ENCODE measurements at regions not wholly inside any gene's neighbourhood (a gene's known extent, or its start where the extent isn't known, plus 50 kb on each side); places are given as distances from the start of the nearest gene placed in this dataset.

DNA sequence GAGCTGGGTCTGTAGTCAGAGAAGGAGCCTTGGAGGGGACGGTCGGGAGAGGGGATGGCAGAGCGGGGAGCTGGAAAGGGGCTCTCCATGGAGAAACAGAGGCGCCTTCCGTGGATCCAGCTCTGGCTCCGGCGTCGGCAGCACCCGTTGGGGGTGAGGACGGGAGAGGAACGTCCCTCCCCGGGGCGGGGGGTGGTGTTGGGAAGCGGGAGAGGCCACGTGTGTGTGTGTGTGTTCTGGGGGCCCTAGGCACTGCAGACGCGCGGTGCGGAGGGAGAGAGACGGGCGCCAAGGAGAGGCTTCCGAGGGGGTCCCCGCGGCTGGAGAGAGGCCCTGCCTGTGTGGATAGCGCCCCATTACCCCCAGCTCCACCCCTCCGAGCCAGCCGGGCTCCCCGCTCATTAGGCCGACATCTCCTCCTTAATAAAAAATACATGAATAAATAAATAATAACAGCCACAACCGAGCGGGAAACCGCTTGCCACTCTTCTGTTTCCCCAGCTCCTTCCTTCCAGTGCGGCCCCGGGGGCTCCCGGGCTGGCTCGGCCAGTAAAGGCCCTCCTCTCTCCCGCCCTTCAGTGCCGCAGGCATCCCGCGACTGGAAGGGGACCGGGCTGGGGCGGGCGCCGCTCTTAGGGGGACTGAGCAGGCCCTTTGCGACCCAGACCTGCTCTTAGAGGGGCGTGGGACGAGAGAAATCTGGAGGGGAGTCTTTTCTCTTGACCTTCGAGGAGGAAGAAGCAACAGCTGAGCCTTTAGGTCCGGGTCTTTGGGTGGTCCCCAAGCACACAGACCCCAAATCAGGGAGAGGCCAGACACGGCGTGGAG, 71.3 kb upstream of the ARAP3 start:
- no peak for TF ChIP-seq POLR2AphosphoS5 (IDR thresholded peaks at IDR 0.05)
- no peak for TF ChIP-seq POLR2A (IDR thresholded peaks at IDR 0.05)
- TF ChIP-seq, protein P1, sequence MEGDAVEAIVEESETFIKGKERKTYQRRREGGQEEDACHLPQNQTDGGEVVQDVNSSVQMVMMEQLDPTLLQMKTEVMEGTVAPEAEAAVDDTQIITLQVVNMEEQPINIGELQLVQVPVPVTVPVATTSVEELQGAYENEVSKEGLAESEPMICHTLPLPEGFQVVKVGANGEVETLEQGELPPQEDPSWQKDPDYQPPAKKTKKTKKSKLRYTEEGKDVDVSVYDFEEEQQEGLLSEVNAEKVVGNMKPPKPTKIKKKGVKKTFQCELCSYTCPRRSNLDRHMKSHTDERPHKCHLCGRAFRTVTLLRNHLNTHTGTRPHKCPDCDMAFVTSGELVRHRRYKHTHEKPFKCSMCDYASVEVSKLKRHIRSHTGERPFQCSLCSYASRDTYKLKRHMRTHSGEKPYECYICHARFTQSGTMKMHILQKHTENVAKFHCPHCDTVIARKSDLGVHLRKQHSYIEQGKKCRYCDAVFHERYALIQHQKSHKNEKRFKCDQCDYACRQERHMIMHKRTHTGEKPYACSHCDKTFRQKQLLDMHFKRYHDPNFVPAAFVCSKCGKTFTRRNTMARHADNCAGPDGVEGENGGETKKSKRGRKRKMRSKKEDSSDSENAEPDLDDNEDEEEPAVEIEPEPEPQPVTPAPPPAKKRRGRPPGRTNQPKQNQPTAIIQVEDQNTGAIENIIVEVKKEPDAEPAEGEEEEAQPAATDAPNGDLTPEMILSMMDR (IDR thresholded peaks at IDR 0.05 in 8 of 11, conservative IDR thresholded peaks at IDR 0.05 in 3 of 11): no peak
- Histone ChIP-seq H3K27ac (no peak overlapping the region), H3K27me3 (replicated peaks in 1 of 7) (peaks cover 0 to 91% (median 33%) of the 10 kb centered on the region in 7 donors), H3K4me3 (no peak overlapping the region), H3K9me3 (no peaks in the 10 kb centered on the region), H3K36me3 (no peaks in the 10 kb centered on the region), H3K4me1 (peaks cover 0 to under 1% (median 0%) of the 10 kb centered on the region in 6 donors)
- no peak for DNase-seq
- 14 to 18% (median 16%) methylated on average over 43 to 51 of the region's 51 CpGs for WGBS, 5 donors
- intact Hi-C loops (cut with DNase I; ENCODE audit: low total_unique reads): no loop called here

DNA sequence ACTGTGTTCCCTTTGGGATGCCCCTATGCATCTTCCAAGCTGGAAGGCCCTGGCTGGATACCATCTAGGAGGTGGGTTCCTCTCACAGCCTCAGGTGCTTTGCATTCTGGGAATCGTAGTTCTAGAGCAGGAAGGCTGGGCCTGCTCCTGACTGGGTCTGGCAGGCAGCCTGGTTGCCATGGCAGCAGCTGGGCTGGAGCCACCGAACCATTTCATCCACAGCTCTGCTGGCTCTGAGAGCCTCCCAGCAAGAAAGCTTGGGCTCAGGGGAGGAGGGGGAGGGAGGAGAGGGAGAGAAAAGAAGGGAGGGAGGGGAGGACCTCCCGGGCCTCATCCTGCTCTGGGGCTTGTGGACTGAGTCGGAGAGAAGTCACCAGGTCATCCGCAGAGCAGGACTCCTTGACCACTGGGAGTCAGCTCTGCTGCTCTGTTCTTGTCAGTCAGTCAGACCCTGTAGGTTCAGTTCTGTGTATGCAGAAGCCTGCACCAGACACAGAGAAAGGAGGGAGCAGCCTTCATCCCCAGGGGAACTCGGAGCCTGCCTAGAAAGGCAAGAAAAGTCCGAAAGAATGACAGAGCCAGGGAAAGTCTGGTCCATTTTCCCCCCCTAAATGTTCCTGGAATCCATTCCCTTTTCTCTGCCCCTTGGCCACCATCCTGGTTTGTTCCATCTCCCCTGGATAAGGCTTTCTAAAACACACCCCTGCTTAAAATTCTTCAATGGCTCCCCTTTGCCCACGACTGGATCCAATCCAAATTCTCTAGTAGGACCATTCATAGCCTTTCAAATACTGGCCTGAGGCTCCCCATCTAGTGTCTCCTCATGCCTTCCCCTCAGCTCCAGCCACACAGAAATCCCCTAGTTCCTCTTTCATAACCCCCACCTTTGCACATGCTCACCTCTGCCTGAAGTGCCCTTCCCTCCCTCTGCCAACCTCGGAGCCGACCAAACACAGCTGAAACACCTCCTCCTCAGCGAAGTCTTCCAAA, 65.4 kb upstream of the ARAP3 start:
- Histone ChIP-seq H3K36me3 (no peaks in the 10 kb centered on the region), H3K9me3 (no peaks in the 10 kb centered on the region), H3K27ac (no peak overlapping the region), H3K4me3 (no peak overlapping the region), H3K27me3 (replicated peaks in 1 of 7) (peaks cover 0 to 68% (median 7%) of the 10 kb centered on the region in 7 donors), H3K4me1 (peaks cover 0 to 14% (median 11%) of the 10 kb centered on the region in 6 donors)
- TF ChIP-seq POLR2A (IDR thresholded peaks at IDR 0.05) (no peak), POLR2AphosphoS5 (IDR thresholded peaks at IDR 0.05) (peak in 1 of 3 donors; percentile 28)
- intact Hi-C loops (cut with DNase I; ENCODE audit: low total_unique reads): no loop called here
- DNase-seq: peak; percentile 87
- WGBS, 5 donors: 34 to 41% (median 36%) methylated on average over 11 of the region's 11 CpGs

DNA sequence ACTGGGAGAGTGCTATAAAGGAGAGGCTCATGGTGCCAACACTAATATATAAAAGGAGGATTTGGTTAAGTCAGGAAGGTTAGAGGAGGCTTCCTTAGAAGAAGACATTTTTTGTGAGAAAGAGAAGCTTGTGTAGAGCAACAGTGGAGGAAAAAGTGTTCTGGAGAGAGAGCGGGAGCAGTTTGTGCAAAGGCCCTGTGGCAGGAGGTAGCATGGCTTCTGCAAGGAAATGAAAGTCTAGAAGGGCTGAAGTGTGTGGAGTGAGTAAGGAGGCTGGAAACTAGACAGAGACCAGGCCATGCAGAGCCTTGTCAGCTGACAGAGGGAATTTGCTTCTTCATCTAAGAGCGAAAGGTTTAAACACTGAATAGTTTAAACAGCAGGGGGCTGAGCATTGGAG, 64.4 kb upstream of the ARAP3 start:
- 93 to 97% (median 94%) methylated on average over 2 of the region's 2 CpGs for WGBS, 5 donors
- intact Hi-C loops (cut with DNase I; ENCODE audit: low total_unique reads): no loop called here
- no peak for DNase-seq
- H3K27me3 ChIP-seq (replicated peaks in 1 of 7): peaks cover 0 to 67% (median 7%) of the 10 kb centered on the region in 7 donors
- no peak for TF ChIP-seq POLR2A (IDR thresholded peaks at IDR 0.05)
- TF ChIP-seq POLR2AphosphoS5 (IDR thresholded peaks at IDR 0.05): no peak
- TF ChIP-seq, protein P1 (IDR thresholded peaks at IDR 0.05 in 8 of 11, conservative IDR thresholded peaks at IDR 0.05 in 3 of 11): no peak
- peaks cover 0 to 14% (median 11%) of the 10 kb centered on the region in 6 donors for H3K4me1 ChIP-seq
- no peak overlapping the region for H3K27ac ChIP-seq
- H3K9me3 ChIP-seq: no peaks in the 10 kb centered on the region
- no peak overlapping the region for H3K4me3 ChIP-seq
- no peaks in the 10 kb centered on the region for H3K36me3 ChIP-seq

DNA sequence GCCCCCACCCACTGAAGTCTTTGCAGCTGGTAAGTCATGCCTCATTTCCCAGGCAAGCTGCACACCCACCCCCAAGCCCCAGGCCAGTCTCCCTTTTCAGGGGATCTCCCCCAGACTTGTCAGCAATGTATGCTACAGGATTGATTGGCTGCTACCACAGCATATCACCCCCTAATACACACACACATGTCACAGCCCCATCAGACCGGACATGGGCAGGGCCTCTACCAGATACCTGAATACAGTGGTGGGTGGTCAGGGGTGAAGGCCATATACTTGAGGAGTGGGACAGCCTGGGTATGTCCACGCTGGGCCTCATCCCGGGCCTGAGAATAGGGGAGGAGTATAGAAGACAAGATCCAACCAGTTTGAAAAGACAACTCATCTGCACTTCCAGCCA, 63.4 kb upstream of the ARAP3 start:
- no peak overlapping the region for H3K4me3 ChIP-seq
- H3K36me3 ChIP-seq: no peaks in the 10 kb centered on the region
- no peak overlapping the region for H3K27ac ChIP-seq
- peaks cover 0 to 14% (median 11%) of the 10 kb centered on the region in 6 donors for H3K4me1 ChIP-seq
- 83 to 90% (median 85%) methylated on average over 3 of the region's 3 CpGs for WGBS, 5 donors
- H3K9me3 ChIP-seq: no peaks in the 10 kb centered on the region
- intact Hi-C loops (cut with DNase I; ENCODE audit: low total_unique reads): no loop called here
- no peak for DNase-seq
- TF ChIP-seq, protein P1 (IDR thresholded peaks at IDR 0.05 in 8 of 11, conservative IDR thresholded peaks at IDR 0.05 in 3 of 11): no peak
- TF ChIP-seq POLR2AphosphoS5 (IDR thresholded peaks at IDR 0.05) (no peak), POLR2A (IDR thresholded peaks at IDR 0.05) (no peak)
- peaks cover 0 to 64% (median 7%) of the 10 kb centered on the region in 7 donors for H3K27me3 ChIP-seq (replicated peaks in 1 of 7)
